ENCODE measurements at regions not wholly inside any gene's neighbourhood (a gene's known extent, or its start where the extent isn't known, plus 50 kb on each side); places are given as distances from the start of the nearest gene placed in this dataset.

- Histone ChIP-seq H3K4me1 (no peaks in the 10 kb centered on the region), H3K27me3 (no peaks in the 10 kb centered on the region), H3K36me3 (no peaks in the 10 kb centered on the region), H3K9me3 (peaks cover 4 to 6% of the 10 kb centered on the region in 2 donors), H3K4me3 (no peak overlapping the region), H3K27ac (no peak overlapping the region)
- DNase-seq (ENCODE audit: low spot score in 2 of 2), result no peak
- intact Hi-C loops (cut with DNase I; ENCODE audit: low total_unique reads), result no loop called here
- TF ChIP-seq POLR2AphosphoS5 (IDR thresholded peaks at IDR 0.05), result no peak
- no peak for TF ChIP-seq POLR2A (IDR thresholded peaks at IDR 0.05)
- no peak for TF ChIP-seq CTCF (IDR thresholded peaks at IDR 0.05)
Measured at GRCh38 chr13:79972066-79972569, 368.8 kb downstream of the SPRY2 start.

GRCh38 chr13:79966493-79966895 is 374.4 kb downstream of the SPRY2 start:
- Histone ChIP-seq H3K27ac (no peak overlapping the region), H3K9me3 (no peaks in the 10 kb centered on the region), H3K27me3 (no peaks in the 10 kb centered on the region), H3K4me3 (no peak overlapping the region), H3K36me3 (no peaks in the 10 kb centered on the region), H3K4me1 (no peaks in the 10 kb centered on the region)
- DNase-seq (ENCODE audit: low spot score in 2 of 2), result no peak
- TF ChIP-seq CTCF (IDR thresholded peaks at IDR 0.05) (no peak), POLR2A (IDR thresholded peaks at IDR 0.05) (no peak), POLR2AphosphoS5 (IDR thresholded peaks at IDR 0.05) (no peak)
- intact Hi-C loops (cut with DNase I; ENCODE audit: low total_unique reads), result no loop called here

GRCh38 chr13:79966059-79966458 is 374.9 kb downstream of the SPRY2 start:
- intact Hi-C loops (cut with DNase I; ENCODE audit: low total_unique reads), result no loop called here
- TF ChIP-seq POLR2A (IDR thresholded peaks at IDR 0.05), result no peak
- no peak for TF ChIP-seq CTCF (IDR thresholded peaks at IDR 0.05)
- TF ChIP-seq POLR2AphosphoS5 (IDR thresholded peaks at IDR 0.05), result no peak
- Histone ChIP-seq H3K4me3 (no peak overlapping the region), H3K27me3 (no peaks in the 10 kb centered on the region), H3K27ac (no peak overlapping the region), H3K36me3 (no peaks in the 10 kb centered on the region), H3K4me1 (no peaks in the 10 kb centered on the region), H3K9me3 (no peaks in the 10 kb centered on the region)
- DNase-seq (ENCODE audit: low spot score in 2 of 2), result no peak

GRCh38 chr13:79946556-79946955 is 394.4 kb downstream of the SPRY2 start:
- intact Hi-C loops (cut with DNase I; ENCODE audit: low total_unique reads), result no loop called here
- TF ChIP-seq CTCF (IDR thresholded peaks at IDR 0.05), result no peak
- TF ChIP-seq POLR2A (IDR thresholded peaks at IDR 0.05), result no peak
- no peak for TF ChIP-seq POLR2AphosphoS5 (IDR thresholded peaks at IDR 0.05)
- no peak overlapping the region for H3K4me3 ChIP-seq
- no peaks in the 10 kb centered on the region for H3K36me3 ChIP-seq
- H3K27me3 ChIP-seq, result no peaks in the 10 kb centered on the region
- no peak overlapping the region for H3K27ac ChIP-seq
- H3K9me3 ChIP-seq, result no peaks in the 10 kb centered on the region
- H3K4me1 ChIP-seq, result no peaks in the 10 kb centered on the region
- DNase-seq (ENCODE audit: low spot score in 2 of 2), result no peak

GRCh38 chr13:79943346-79944023 is 397.4 kb downstream of the SPRY2 start:
- Histone ChIP-seq H3K4me3 (no peak overlapping the region), H3K27ac (no peak overlapping the region), H3K36me3 (no peaks in the 10 kb centered on the region), H3K4me1 (no peaks in the 10 kb centered on the region), H3K9me3 (no peaks in the 10 kb centered on the region), H3K27me3 (no peaks in the 10 kb centered on the region)
- intact Hi-C loops (cut with DNase I; ENCODE audit: low total_unique reads), result no loop called here
- TF ChIP-seq POLR2A (IDR thresholded peaks at IDR 0.05), result no peak
- TF ChIP-seq CTCF (IDR thresholded peaks at IDR 0.05), result no peak
- TF ChIP-seq POLR2AphosphoS5 (IDR thresholded peaks at IDR 0.05), result no peak
- no peak for DNase-seq (ENCODE audit: low spot score in 2 of 2)

All from breast epithelium (tissue), 4 donors.